ENCODE measurements at regions not wholly inside any gene's neighbourhood (a gene's known extent, or its start where the extent isn't known, plus 50 kb on each side); places are given as distances from the start of the nearest gene placed in this dataset.

DNA sequence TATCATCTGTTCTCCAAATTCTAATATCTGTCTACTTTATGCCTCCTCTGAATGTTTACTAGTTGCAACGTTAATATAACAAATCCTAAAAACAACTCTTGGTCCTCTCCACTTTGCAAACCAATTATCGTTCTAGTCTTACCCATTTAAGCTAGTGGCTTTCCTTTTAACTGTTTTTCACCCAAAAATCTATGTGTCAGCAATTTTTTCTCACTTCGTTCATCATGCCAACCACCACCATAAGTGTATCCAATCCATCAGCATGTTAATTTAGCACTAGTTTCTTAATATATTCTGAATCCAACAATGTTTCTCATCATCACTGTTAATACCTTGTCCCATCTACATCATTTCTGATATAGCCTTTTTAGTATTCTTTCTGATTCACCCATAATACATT, 90.0 kb upstream of the RORB start:
- H3K9me3 Mint-ChIP-seq, result peaks cover 19% of the 10 kb centered on the region
- Histone ChIP-seq H3F3A (ENCODE audit: low read depth) (no peaks in the 10 kb centered on the region), H3K9ac (no peak overlapping the region), H3K4me3 (no peak overlapping the region), H3K36me3 (no peaks in the 10 kb centered on the region), H3K79me2 (ENCODE audit: low read depth) (no peaks in the 10 kb centered on the region), H4K20me1 (ENCODE audit: low read depth) (no peaks in the 10 kb centered on the region), H3K9me3 (ENCODE audit: low read depth) (peaks cover 7% of the 10 kb centered on the region), H2AFZ (replicated peaks) (no peak overlapping the region), H3K4me1 (no peaks in the 10 kb centered on the region), H3K27me3 (no peaks in the 10 kb centered on the region), H3K27ac (no peak overlapping the region), H3K4me2 (no peak overlapping the region)
- no peak overlapping the region for H3K27ac Mint-ChIP-seq
- TF ChIP-seq EZH2 (IDR thresholded peaks at IDR 0.05), result no peak
- TF ChIP-seq EZH2phosphoT487 (IDR thresholded peaks at IDR 0.05), result no peak
- TF ChIP-seq CTCF (IDR thresholded peaks at IDR 0.05), result no peak
- no peak for DNase-seq (ENCODE audit: low spot score)
- no peaks in the 10 kb centered on the region for H3K27me3 Mint-ChIP-seq (ENCODE audit: insufficient read depth, low read depth)
- H3K4me3 Mint-ChIP-seq, result no peak overlapping the region
- peaks cover 5% of the 10 kb centered on the region for H3K4me1 Mint-ChIP-seq
- no peaks in the 10 kb centered on the region for H3K36me3 Mint-ChIP-seq

DNA sequence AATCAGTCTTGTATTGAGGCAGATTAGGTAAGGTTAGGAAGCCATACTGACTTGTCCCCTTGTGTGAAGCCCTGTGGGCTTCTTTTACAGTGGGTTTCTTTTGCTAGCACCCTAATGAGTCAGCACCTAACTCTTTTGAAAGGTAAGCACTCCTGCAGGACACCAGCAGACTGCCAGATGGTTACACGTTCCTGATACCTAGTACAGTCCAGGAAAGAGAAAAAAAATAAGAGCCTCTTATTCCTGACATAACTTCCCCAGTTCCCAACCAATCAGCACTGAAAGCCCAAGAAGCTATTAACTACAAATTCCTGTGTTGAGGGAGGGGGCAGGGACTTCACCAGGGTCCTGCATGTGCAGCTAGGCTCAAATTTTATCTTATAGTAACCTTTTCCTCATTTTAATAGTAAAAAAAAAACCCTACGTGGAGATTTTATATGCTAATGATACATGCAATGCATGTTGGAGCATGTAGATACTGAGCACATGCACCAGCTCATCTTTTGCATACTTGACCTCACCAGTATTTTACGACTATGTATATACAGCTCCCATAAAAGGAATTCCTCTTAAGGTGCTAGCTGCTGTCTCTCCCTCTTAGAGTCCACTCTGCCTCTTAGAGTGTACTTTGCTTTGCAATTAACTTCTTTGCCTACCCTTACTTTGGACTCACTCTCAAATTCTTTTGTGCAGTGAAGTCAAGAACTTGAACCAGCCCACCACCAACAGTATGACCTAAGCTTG, 84.7 kb upstream of the RORB start:
- H3K27me3 ChIP-seq, result no peaks in the 10 kb centered on the region
- Mint-ChIP-seq H3K4me3 (no peak overlapping the region), H3K36me3 (no peaks in the 10 kb centered on the region), H3K9me3 (no peaks in the 10 kb centered on the region), H3K27ac (no peak overlapping the region), H3K27me3 (ENCODE audit: insufficient read depth, low read depth) (no peaks in the 10 kb centered on the region), H3K4me1 (peaks cover 5% of the 10 kb centered on the region)
- H3K36me3 ChIP-seq, result no peaks in the 10 kb centered on the region
- no peaks in the 10 kb centered on the region for H3F3A ChIP-seq (ENCODE audit: low read depth)
- H3K4me1 ChIP-seq, result no peaks in the 10 kb centered on the region
- H3K4me3 ChIP-seq, result no peak overlapping the region
- H4K20me1 ChIP-seq (ENCODE audit: low read depth), result no peaks in the 10 kb centered on the region
- H3K27ac ChIP-seq, result no peak overlapping the region
- no peak overlapping the region for H3K4me2 ChIP-seq
- no peak for TF ChIP-seq EZH2 (IDR thresholded peaks at IDR 0.05)
- no peak for TF ChIP-seq EZH2phosphoT487 (IDR thresholded peaks at IDR 0.05)
- TF ChIP-seq CTCF (IDR thresholded peaks at IDR 0.05), result no peak
- no peaks in the 10 kb centered on the region for H3K79me2 ChIP-seq (ENCODE audit: low read depth)
- H3K9me3 ChIP-seq (ENCODE audit: low read depth), result no peaks in the 10 kb centered on the region
- DNase-seq (ENCODE audit: low spot score), result no peak
- no peak overlapping the region for H3K9ac ChIP-seq
- H2AFZ ChIP-seq (replicated peaks), result peak overlapping the region; percentile 22

- no peak for DNase-seq (ENCODE audit: low spot score)
Observed at GRCh38 chr9:74413876-74414275, 83.3 kb upstream of the RORB start.

DNA sequence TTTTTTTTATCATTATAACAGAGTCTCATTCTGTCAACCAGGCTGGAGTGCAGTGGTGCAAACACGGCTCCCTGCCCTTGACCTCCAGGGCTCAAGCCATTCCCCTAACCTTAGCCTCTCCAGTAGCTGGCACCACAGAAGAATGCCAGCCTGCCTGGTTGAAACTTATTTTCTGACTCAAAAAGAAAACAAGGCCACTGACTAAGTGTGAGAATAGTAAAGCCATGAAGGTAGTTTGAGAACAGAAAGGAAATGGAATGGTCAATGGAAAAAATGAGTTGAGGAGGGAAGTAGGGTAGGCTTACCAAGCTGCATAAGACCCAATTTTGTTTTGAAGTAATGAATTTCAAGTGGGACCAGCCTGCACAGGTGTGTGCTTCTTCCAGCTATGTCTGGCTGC, 82.8 kb upstream of the RORB start:
- H3K27ac Mint-ChIP-seq, result no peak overlapping the region
- no peaks in the 10 kb centered on the region for H3K79me2 ChIP-seq (ENCODE audit: low read depth)
- no peak overlapping the region for H3K4me3 ChIP-seq
- no peak overlapping the region for H3K9ac ChIP-seq
- H3K9me3 ChIP-seq (ENCODE audit: low read depth), result no peaks in the 10 kb centered on the region
- no peak overlapping the region for H3K27ac ChIP-seq
- no peaks in the 10 kb centered on the region for H3K4me1 Mint-ChIP-seq
- no peak overlapping the region for H3K4me2 ChIP-seq
- H3K4me1 ChIP-seq, result no peaks in the 10 kb centered on the region
- no peaks in the 10 kb centered on the region for H4K20me1 ChIP-seq (ENCODE audit: low read depth)
- H3F3A ChIP-seq (ENCODE audit: low read depth), result no peaks in the 10 kb centered on the region
- no peaks in the 10 kb centered on the region for H3K27me3 ChIP-seq
- H3K4me3 Mint-ChIP-seq, result no peak overlapping the region
- TF ChIP-seq EZH2 (IDR thresholded peaks at IDR 0.05), result no peak
- TF ChIP-seq EZH2phosphoT487 (IDR thresholded peaks at IDR 0.05), result no peak
- no peak for TF ChIP-seq CTCF (IDR thresholded peaks at IDR 0.05)
- H3K27me3 Mint-ChIP-seq (ENCODE audit: insufficient read depth, low read depth), result no peaks in the 10 kb centered on the region
- H3K9me3 Mint-ChIP-seq, result no peaks in the 10 kb centered on the region
- H2AFZ ChIP-seq (replicated peaks), result no peak overlapping the region
- H3K36me3 Mint-ChIP-seq, result no peaks in the 10 kb centered on the region
- no peak for DNase-seq (ENCODE audit: low spot score)
- no peaks in the 10 kb centered on the region for H3K36me3 ChIP-seq

More at GRCh38 chr9:74413876-74414275, 83.3 kb upstream of the RORB start:
- Histone ChIP-seq H3K9me3 (ENCODE audit: low read depth) (no peaks in the 10 kb centered on the region), H3K4me3 (no peak overlapping the region), H3K36me3 (no peaks in the 10 kb centered on the region), H3F3A (ENCODE audit: low read depth) (no peaks in the 10 kb centered on the region), H3K4me1 (no peaks in the 10 kb centered on the region), H3K27me3 (no peaks in the 10 kb centered on the region), H3K4me2 (no peak overlapping the region), H3K27ac (no peak overlapping the region), H2AFZ (replicated peaks) (no peak overlapping the region), H4K20me1 (ENCODE audit: low read depth) (no peaks in the 10 kb centered on the region), H3K79me2 (ENCODE audit: low read depth) (no peaks in the 10 kb centered on the region), H3K9ac (no peak overlapping the region)
- H3K4me1 Mint-ChIP-seq, result no peaks in the 10 kb centered on the region
- no peak overlapping the region for H3K27ac Mint-ChIP-seq
- no peaks in the 10 kb centered on the region for H3K9me3 Mint-ChIP-seq
- H3K27me3 Mint-ChIP-seq (ENCODE audit: insufficient read depth, low read depth), result no peaks in the 10 kb centered on the region
- H3K36me3 Mint-ChIP-seq, result no peaks in the 10 kb centered on the region
- H3K4me3 Mint-ChIP-seq, result no peak overlapping the region
- TF ChIP-seq EZH2 (IDR thresholded peaks at IDR 0.05) (no peak), EZH2phosphoT487 (IDR thresholded peaks at IDR 0.05) (no peak)
